Neuronal stem cell (in vitro differentiated cells): ENCODE measurements at regions not wholly inside any gene's neighbourhood (a gene's known extent, or its start where the extent isn't known, plus 50 kb on each side); places are given as distances from the start of the nearest gene placed in this dataset.

Source experiments
- DNase-seq: peaks from one replicate; pipeline ENCODE4 v3.0.0-alpha.2; 2013; ENCODE audit warnings: low spot score
- H2AFZ ChIP-seq: one replicate; pipeline ENCODE4 v1.6.1; 2013; ENCODE audit warnings: mild to moderate bottlenecking, low read length, inconsistent platforms
- H2AK5ac ChIP-seq: 2 replicates; pipeline ENCODE4 v1.6.1; 2013; ENCODE audit warnings: low read depth, mild to moderate bottlenecking, inconsistent platforms, low read length, moderate library complexity, mixed read lengths
- H2BK120ac ChIP-seq: 2 replicates; pipeline ENCODE4 v1.6.1; 2013; ENCODE audit warnings: low read depth, mild to moderate bottlenecking, inconsistent platforms, low read length, moderate library complexity, mixed read lengths
- H2BK12ac ChIP-seq: one replicate; pipeline ENCODE4 v1.6.1; 2013; ENCODE audit warnings: low read length, inconsistent platforms
- H2BK15ac ChIP-seq: 2 replicates; pipeline ENCODE4 v1.6.1; 2013; ENCODE audit warnings: mild to moderate bottlenecking, low read length, inconsistent platforms, mixed read lengths
- H2BK5ac ChIP-seq: one replicate; pipeline ENCODE4 v1.6.1; 2013; ENCODE audit warnings: inconsistent platforms, mild to moderate bottlenecking, low read length, moderate library complexity
- H3K14ac ChIP-seq: one replicate; pipeline ENCODE4 v1.6.1; 2013; ENCODE audit warnings: low read length, inconsistent platforms
- H3K18ac ChIP-seq: 2 replicates; pipeline ENCODE4 v1.6.1; 2013; ENCODE audit warnings: low read length, inconsistent platforms
- H3K23ac ChIP-seq: 2 replicates; pipeline ENCODE4 v1.6.1; 2013; ENCODE audit warnings: low read depth, mild to moderate bottlenecking, mixed read lengths, low read length, inconsistent platforms; ENCODE audit not compliant: poor library complexity
- H3K27ac ChIP-seq: replicated peaks from 3 replicates; pipeline ENCODE4 v1.5.1; 2013; ENCODE audit warnings: low read length, inconsistent platforms
- H3K27me3 ChIP-seq, 3 experiments: 2 replicates each; pipeline ENCODE4 v1.6.1; 2013; ENCODE audit warnings: low read length in 3 of 3, mild to moderate bottlenecking in 2 of 3, inconsistent platforms in 1 of 3, low read depth in 1 of 3, mixed read lengths in 1 of 3, moderate library complexity in 1 of 3; ENCODE audit not compliant: control insufficient read depth in 3 of 3, insufficient read depth in 3 of 3
- H3K36me3 ChIP-seq, 2 donors: replicated peaks in 1 of 2; 2 replicates each; pipeline ENCODE4 v1.6.1; 2013; ENCODE audit warnings: low read length in 2 of 2; ENCODE audit not compliant: control insufficient read depth in 2 of 2, insufficient read depth in 2 of 2
- H3K4ac ChIP-seq: 2 replicates; pipeline ENCODE4 v1.6.1; 2013; ENCODE audit warnings: inconsistent platforms, mild to moderate bottlenecking, low read length, moderate library complexity
- H3K4me1 ChIP-seq, 2 donors: 1 replicate in 1 of 2; 2 replicates in 1 of 2; pipeline ENCODE4 v1.6.1; 2013; ENCODE audit warnings: low read length in 2 of 2, low read depth in 1 of 2; ENCODE audit not compliant: control insufficient read depth in 2 of 2, insufficient read depth in 1 of 2
- H3K4me2 ChIP-seq: one replicate; pipeline ENCODE4 v1.6.1; 2013; ENCODE audit warnings: mild to moderate bottlenecking, low read length, inconsistent platforms; ENCODE audit not compliant: insufficient read depth, poor library complexity, severe bottlenecking
- H3K4me3 ChIP-seq, 2 donors: 2 replicates each; pipeline ENCODE4 v1.5.1; 2013; ENCODE audit warnings: low read length in 2 of 2, mild to moderate bottlenecking in 2 of 2, inconsistent platforms in 1 of 2, moderate library complexity in 1 of 2
- H3K79me1 ChIP-seq: one replicate; pipeline ENCODE4 v1.6.1; 2013; ENCODE audit warnings: low read depth, mild to moderate bottlenecking, inconsistent platforms, low read length, moderate library complexity
- H3K9ac ChIP-seq: one replicate; pipeline ENCODE4 v1.6.1; 2013; ENCODE audit warnings: mild to moderate bottlenecking, low read depth, low read length, inconsistent platforms; ENCODE audit not compliant: poor library complexity
- H3K9me3 ChIP-seq, 2 donors: replicated peaks in 1 of 2; 2 replicates each; pipeline versions ENCODE3 to v1.6.1; 2013; ENCODE audit warnings: low read length in 2 of 2, mild to moderate bottlenecking in 2 of 2, inconsistent platforms in 1 of 2, low read depth in 1 of 2, mixed read lengths in 1 of 2, moderate library complexity in 1 of 2; ENCODE audit not compliant: control insufficient read depth in 2 of 2, insufficient read depth in 1 of 2
- H4K8ac ChIP-seq: one replicate; pipeline ENCODE4 v1.6.1; 2013; ENCODE audit warnings: low read depth, mild to moderate bottlenecking, inconsistent platforms, low read length, moderate library complexity
- H4K91ac ChIP-seq: one replicate; pipeline ENCODE4 v1.6.1; 2013; ENCODE audit warnings: low read length, low read depth, mild to moderate bottlenecking, inconsistent platforms; ENCODE audit not compliant: poor library complexity
- WGBS, 2 donors: extraction: QIAGEN DNeasy Blood & Tissue Kit; methylation state at CpG; one replicate each; pipeline ENCODE4 v1.1.7; 2013; ENCODE audit warnings: missing lambda C conversion rate in 2 of 2, mixed read lengths in 1 of 2; ENCODE audit not compliant: insufficient read length in 2 of 2, insufficient replicate concordance in 1 of 2; ENCODE audit errors: extremely low coverage in 2 of 2; 5-methylcytosine and 5-hydroxymethylcytosine counted together

DNA sequence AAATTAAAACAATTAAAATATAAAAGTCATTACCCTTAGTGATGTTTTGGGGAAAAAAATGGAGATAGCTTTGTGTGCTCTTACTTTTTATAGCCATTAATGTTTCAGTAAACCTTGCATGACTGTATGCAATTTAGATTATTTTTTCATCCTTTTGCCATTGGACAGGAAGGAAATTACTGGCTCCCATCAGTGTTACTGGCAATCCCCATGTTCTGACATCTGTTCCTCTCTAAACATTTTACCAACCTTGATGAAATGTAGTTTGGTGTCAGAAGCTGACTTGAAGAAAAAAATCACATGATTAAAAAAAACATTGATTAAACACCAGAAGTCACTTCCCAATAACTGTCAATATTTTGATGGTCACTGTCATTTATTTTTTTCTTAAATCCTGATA, 52.3 kb upstream of the ZNF536 start:
- no peak for DNase-seq
- Histone ChIP-seq H3K14ac (no peak overlapping the region), H3K4me2 (no peak overlapping the region), H3K9ac (no peak overlapping the region), H4K91ac (no peak overlapping the region), H3K36me3 (no peaks in the 10 kb centered on the region), H2BK120ac (no peak overlapping the region), H3K4me3 (no peak overlapping the region), H3K4ac (no peak overlapping the region), H2BK5ac (no peak overlapping the region), H3K18ac (no peak overlapping the region), H2BK12ac (no peak overlapping the region), H2AK5ac (no peak overlapping the region), H3K27me3 (no peaks in the 10 kb centered on the region), H3K23ac (no peak overlapping the region), H4K8ac (no peak overlapping the region), H3K9me3 (peaks cover 0 to 2% of the 10 kb centered on the region in 2 donors), H3K4me1 (peaks cover 0 to 5% of the 10 kb centered on the region in 2 donors), H3K27ac (no peak overlapping the region), H3K79me1 (no peaks in the 10 kb centered on the region), H2AFZ (no peak overlapping the region), H2BK15ac (no peak overlapping the region)

DNA sequence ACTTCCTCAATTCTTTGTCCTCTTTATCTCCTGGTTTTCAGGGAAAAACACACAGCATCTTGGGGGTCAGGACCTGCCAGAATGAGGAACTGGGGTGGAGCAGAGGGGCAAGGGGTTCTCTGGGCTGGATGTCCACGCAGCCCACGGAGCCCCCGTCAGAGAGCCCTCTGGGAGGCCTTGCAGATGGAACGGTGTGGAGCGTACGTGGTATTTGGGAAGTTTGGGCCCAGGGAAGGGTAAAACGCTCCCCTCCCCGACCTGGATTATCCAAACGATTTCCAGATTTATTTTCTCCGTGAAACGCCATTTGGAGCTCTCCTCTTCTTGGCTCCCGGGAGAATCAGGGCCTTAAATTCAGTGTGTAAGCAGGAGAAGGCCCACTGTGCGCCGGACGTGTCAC, 51.7 kb upstream of the ZNF536 start:
- no CpG with 5 or more reads among the region's 15 CpGs for WGBS, 2 donors
- no peak overlapping the region for H2BK12ac ChIP-seq
- H3K9me3 ChIP-seq = peaks cover 0 to 2% of the 10 kb centered on the region in 2 donors
- no peak overlapping the region for H3K4ac ChIP-seq
- no peaks in the 10 kb centered on the region for H3K36me3 ChIP-seq
- H3K4me1 ChIP-seq = peaks cover 0 to 5% of the 10 kb centered on the region in 2 donors
- no peak overlapping the region for H2BK5ac ChIP-seq
- H3K27ac ChIP-seq = no peak overlapping the region
- DNase-seq = no peak
- no peak overlapping the region for H3K9ac ChIP-seq
- no peak overlapping the region for H3K14ac ChIP-seq
- no peak overlapping the region for H2BK120ac ChIP-seq
- H2AFZ ChIP-seq = no peak overlapping the region
- no peak overlapping the region for H3K4me3 ChIP-seq
- no peaks in the 10 kb centered on the region for H3K79me1 ChIP-seq
- H2AK5ac ChIP-seq = no peak overlapping the region
- H3K4me2 ChIP-seq = no peak overlapping the region
- H3K27me3 ChIP-seq = no peaks in the 10 kb centered on the region
- peak overlapping the region; percentile 74 for H3K18ac ChIP-seq
- H2BK15ac ChIP-seq = no peak overlapping the region
- no peak overlapping the region for H4K91ac ChIP-seq
- no peak overlapping the region for H4K8ac ChIP-seq
- H3K23ac ChIP-seq = no peak overlapping the region

DNA sequence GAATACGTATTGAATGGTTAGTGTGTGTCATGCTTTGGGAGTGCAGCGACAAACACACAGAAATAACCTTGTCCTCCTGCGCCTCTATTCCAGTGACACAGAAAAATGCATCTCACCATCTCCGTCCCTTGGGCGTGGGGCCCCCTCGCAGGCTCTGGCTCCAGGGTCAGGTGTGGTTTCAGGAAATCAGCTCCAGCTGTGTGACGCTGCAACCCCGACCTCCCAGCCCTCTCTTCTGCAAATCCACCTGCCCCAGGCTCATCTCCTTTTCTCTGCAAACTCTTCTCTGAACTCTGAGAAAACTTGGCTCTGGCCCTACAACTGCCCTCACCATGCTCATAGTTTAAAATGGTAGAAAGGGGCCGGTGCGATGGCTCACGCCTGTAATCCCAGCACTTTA, 51.3 kb upstream of the ZNF536 start:
- Histone ChIP-seq H3K4me1 (peaks cover 0 to 5% of the 10 kb centered on the region in 2 donors), H4K8ac (no peak overlapping the region), H3K36me3 (no peaks in the 10 kb centered on the region), H3K4me2 (no peak overlapping the region), H3K14ac (no peak overlapping the region), H3K23ac (no peak overlapping the region), H2BK12ac (no peak overlapping the region), H2AFZ (no peak overlapping the region), H3K18ac (peak overlapping the region; percentile 77), H3K9ac (no peak overlapping the region), H4K91ac (no peak overlapping the region), H2BK5ac (no peak overlapping the region), H2BK120ac (no peak overlapping the region), H3K9me3 (peaks cover 0 to 2% of the 10 kb centered on the region in 2 donors), H3K27me3 (no peaks in the 10 kb centered on the region), H2BK15ac (no peak overlapping the region), H3K79me1 (no peaks in the 10 kb centered on the region), H3K4ac (no peak overlapping the region), H3K27ac (no peak overlapping the region), H3K4me3 (no peak overlapping the region), H2AK5ac (no peak overlapping the region)
- DNase-seq = no peak
- WGBS, 2 donors = no CpG with 5 or more reads among the region's 11 CpGs
